ENCODE measurements at regions not wholly inside any gene's neighbourhood (a gene's known extent, or its start where the extent isn't known, plus 50 kb on each side); places are given as distances from the start of the nearest gene placed in this dataset.
"Not testable (repeated sequence)": the region's sequence is repeated elsewhere in the genome, so short reads cannot be mapped to it uniquely, and the experiment has no call there.

DNA sequence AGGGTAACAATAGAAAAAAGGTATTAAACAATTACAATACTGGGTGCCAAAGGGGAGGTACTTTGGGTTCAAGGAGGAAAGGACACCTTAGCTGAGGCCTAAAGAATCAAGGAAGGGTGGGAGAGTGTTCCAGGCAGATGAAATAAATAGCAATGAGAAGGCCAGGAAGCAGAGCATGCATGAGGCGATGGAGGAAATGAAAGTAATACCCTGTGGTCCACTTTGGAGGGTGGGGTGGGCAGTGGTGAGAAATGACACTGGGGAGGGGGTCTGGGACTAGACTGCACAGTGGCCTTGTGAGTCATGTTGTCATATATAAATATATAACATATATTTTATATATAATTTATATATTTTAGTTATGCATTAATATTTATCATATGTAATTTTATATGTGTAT, 55.9 kb downstream of the BHLHE40 start:
- no peak for DNase-seq (ENCODE audit: low read depth)

GRCh38 chr3:5035692-5036391, 56.6 kb downstream of the BHLHE40 start:
- DNase-seq (ENCODE audit: low read depth) = no peak

DNA sequence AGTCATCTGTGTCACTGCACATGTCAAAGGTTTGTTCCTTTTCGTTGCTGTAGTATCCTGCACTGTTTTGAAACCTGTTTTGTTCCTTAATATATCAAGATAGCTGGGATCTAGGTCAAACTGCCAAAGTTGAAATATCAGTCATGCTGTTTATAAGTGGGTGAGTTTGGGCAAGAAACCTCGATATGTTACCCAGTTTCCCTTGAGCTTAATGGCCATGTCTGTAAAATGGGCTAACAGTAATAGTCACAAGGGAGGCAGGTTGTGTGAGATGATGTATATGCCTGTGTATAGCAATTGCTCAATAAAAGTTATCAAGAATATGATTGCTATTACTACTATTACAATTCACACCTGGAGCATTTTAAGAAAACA, 57.1 kb downstream of the BHLHE40 start:
- DNase-seq (ENCODE audit: low read depth) = no peak

- no peak for DNase-seq (ENCODE audit: low read depth)
Measured at GRCh38 chr3:5036858-5037257, 57.6 kb downstream of the BHLHE40 start.

- no peak for DNase-seq (ENCODE audit: low read depth)
Measured at GRCh38 chr3:5039585-5039984, 60.3 kb downstream of the BHLHE40 start.

GRCh38 chr3:5041315-5041714, 62.1 kb downstream of the BHLHE40 start:
- no peak for DNase-seq (ENCODE audit: low read depth)

- no peak for DNase-seq (ENCODE audit: low read depth)
Measured at GRCh38 chr3:5045961-5046360, 66.7 kb downstream of the BHLHE40 start.

- DNase-seq (ENCODE audit: low read depth) = no peak
Measured at GRCh38 chr3:5047764-5048419, 68.7 kb downstream of the BHLHE40 start.

- peak; percentile 44 for DNase-seq (ENCODE audit: low read depth)
Measured at GRCh38 chr3:5051772-5052171, 70.3 kb upstream of the ARL8B start.

- no peak for DNase-seq (ENCODE audit: low read depth)
Measured at GRCh38 chr3:5052247-5052646, 69.8 kb upstream of the ARL8B start.

DNA sequence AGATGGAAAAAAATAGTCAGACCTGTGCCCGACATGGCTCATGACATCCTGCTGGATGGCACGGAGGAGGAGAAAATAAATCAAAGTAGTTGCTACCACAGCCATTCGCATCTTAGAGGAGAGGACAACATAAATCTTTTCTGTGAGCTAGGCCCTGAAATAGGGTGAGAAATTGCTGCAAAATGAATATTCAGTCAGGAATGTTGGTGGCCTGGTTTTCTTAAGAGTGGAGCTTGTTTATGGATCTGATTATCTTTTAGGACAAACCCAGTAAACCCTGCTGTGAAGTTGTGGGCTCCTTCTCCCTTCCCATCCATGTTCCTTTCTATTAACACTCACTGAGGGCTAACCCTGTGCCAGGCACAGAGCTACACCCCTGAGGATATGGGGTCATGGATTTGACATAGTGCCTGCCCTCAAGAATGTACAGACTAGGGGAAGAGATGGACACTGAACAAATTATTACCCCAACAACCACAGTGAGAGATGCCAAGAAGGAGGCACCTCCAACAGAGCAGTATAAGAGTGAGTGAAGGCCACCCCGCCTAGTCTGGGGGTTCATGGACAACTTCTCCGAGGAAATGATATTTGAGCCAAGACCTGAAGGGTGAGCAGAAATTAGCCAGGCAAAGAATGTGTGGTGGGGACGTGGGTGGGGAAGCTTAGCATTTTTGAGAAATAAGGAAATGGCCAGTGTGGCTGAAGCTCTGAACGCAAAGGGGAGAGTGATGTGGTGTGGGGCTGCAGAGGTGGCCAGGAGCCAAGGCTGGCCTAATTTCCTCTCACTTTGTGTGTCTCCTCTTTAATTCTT, 68.9 kb upstream of the ARL8B start:
- DNase-seq (ENCODE audit: low read depth) = peak; percentile 55

DNA sequence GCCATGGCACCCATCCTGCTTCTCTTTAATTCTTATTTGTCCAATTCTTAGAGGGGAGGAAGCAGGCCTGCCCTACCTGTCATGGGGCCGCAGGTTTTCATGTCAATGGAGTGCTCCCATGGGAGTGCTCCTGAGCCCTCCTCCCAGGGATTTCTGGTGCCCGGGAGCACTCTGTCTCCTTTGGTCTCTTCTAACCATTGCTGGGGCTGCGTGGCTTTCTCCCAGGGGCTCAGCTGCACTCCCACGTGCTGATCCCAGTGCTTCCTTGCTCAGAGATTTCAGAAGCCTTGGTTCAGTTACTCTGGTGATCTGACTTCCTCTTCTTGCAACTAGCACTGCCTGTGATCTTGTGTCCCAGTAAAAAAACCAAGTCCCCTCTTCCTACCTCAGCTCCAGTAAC, 68.0 kb upstream of the ARL8B start:
- DNase-seq (ENCODE audit: low read depth) = no peak

DNA sequence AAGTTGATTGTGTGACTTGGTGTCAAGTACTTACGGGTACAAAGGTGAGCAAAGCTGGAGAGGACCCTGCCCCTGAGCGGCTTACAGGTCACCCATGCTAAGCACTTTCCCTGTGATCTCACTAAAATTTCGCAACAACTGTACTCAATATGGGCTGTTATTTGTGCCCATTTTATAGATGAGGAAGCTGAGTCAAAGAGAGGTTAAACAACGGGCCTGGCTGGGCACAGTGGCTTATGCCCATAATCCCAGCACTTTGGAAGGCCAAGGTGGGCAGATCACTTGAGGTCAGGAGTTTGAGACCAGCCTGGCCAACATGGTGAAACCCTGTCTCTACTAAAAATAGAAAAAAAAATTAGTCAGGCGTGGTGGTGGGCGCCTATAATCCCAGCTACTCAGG, 67.5 kb upstream of the ARL8B start:
- DNase-seq (ENCODE audit: low read depth) = not testable (repeated sequence)

- DNase-seq (ENCODE audit: low read depth) = no peak
Measured at GRCh38 chr3:5055357-5056110, 66.6 kb upstream of the ARL8B start.

DNA sequence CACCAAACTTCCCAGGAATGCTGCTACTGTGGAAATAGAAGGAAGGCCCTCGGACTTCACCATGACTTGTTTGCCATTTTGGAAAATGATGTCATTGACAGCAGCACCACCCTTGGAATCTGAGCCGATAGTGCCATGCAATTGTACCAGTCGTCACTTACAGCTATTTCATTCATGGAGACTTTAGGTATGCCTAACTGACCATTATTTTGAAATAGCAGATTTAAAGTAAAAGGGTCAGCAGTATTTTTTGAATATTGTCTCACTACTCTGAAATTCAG, 66.0 kb upstream of the ARL8B start:
- peak; percentile 29 for DNase-seq (ENCODE audit: low read depth)

DNA sequence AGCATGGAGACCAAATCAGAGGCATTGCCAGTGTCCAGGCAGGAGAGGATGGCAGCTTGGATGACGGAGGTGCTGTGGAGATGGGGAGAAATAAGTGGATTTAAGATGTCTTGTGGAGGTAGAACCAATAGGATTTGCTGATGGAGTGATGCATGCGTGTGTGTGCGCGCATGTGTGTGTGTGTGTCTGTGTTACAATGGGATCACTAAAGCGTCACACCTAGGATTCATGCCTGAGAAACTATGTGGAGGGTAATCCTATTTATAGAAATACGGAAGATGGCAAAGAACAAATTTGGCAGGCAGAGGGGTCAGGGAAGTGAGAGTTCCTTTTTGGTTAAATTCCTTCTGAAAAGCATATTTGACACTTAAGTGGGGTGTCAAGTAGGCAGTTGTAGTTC, 64.8 kb upstream of the ARL8B start:
- no peak for DNase-seq (ENCODE audit: low read depth)

DNA sequence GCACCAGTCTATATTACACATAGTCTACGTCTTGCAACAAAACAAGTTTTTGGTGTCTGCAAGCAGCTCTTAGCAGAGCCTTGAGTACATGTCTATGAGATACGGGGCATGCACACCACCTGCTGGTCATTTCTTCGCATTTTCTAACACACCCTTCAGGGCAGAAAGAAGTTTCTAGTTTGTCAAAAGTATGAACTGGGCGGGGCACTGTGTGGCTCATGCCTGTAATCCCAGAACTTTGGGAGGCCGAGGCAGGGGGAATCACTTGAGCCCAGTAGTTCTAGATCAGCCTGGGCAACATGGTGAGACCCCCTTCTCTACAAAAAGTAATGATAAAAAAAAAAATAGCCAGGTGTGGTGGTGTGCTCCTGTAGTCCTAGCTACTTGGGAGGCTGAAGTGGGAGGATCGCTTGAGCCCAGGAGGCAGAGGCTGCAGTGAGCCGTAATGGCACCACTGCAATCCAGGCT, 64.2 kb upstream of the ARL8B start:
- peak; percentile 81 for DNase-seq (ENCODE audit: low read depth)

GRCh38 chr3:5058471-5058951, 63.6 kb upstream of the ARL8B start:
- peak; percentile 34 for DNase-seq (ENCODE audit: low read depth)

DNA sequence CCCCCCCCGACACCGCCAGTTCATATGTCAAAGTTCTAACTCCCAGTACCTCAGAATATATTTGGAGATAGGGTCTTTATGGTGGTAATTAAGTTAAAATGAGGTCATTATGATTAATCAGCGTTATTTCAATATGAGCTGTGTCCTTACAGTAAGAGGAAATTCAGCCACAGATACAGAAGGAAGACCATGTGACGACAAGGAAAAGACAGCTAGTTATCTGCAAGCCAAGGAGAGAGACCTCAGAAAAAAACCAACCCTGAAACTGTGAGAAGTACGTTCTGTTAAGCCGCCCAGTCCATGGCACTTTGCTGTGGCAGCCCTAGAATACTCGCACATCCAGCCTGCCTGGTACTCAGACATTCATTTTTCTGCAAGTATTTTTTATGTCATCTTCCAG, 62.3 kb upstream of the ARL8B start:
- DNase-seq (ENCODE audit: low read depth) = no peak

DNA sequence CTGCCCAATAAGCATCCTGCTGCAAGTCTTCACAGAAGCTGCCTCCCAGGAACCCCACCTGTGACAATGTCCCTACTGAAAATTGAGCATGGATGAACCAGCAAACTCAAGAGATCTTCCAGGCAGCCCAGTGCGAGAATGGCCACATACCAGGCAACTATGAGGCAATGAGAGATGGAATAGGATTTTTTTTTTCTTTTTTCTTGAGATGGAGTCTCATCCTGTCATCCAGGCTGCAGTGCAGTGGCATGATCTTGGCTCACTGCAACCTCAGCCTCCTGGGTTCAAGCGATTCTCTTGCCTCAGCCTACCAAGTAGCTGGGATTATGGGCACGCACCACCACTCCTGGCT, 60.9 kb upstream of the ARL8B start:
- no peak for DNase-seq (ENCODE audit: low read depth)

DNA sequence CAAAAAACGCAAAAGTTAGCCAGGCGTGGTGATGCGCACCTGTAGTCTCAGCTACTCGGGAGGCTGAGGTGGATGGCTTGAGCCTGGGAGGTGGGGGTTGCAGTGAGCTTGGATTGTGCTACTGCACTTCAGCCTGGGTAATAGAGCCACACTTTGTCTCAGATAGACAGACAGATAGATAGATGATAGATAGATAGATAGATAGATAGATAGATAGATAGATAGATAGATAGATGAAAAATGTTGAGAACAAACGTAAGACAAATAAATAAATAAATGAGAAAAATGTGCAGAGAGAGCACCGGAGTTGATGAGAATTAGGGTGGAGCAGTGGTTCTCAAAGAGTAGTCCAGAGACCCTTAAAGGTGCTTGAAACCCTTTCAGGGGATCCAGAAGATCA, 58.4 kb upstream of the ARL8B start:
- no peak for DNase-seq (ENCODE audit: low read depth)

DNA sequence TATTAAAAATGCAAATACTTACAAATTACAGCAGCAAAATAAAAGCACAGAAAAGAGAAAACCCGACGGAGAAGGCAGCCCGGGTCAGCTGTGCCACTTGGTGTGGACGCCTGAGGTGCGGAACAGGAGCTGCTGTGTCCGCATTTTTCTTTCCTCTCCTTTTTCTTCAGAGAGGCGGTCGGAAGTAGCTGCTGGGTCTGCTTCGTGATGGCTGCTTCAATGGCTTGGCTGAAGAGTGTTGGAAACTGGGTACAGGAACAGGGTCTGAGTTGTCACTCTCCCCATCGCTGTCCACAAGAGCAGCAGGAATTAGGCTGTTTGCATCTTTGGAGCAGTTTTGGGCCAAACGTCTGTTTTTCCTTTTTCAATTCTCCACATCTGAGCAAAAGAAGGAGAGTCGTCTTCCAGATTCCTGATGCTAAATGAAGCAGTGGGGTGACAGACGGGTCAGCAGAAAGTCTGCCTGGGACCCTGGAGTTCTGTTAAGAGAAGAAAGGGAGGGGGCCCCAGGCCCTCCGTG, 53.5 kb upstream of the ARL8B start:
- DNase-seq (ENCODE audit: low read depth) = no peak
